CD4-positive, alpha-beta T cell (primary cell): ENCODE measurements at regions not wholly inside any gene's neighbourhood (a gene's known extent, or its start where the extent isn't known, plus 50 kb on each side); places are given as distances from the start of the nearest gene placed in this dataset.

ENCODE experiments used
- ATAC-seq: fragments of 200-7000 bp; cut with Tn5 transposase; one replicate; pipeline ENCODE4 v1.10.0; 2022; ENCODE audit warnings: mild to moderate bottlenecking; ENCODE audit not compliant: poor library complexity
- CTCF ChIA-PET: fragments of 350-600 bp; sonication (Branson Sonifier 250); formaldehyde crosslinking; loops from one replicate; lab custom pipeline; 2021; ENCODE audit warnings: antibody characterized with exemption, inconsistent platforms; lab: Charles Lee
- POLR2A ChIA-PET: fragments of 350-600 bp; sonication (Branson Sonifier 250); formaldehyde crosslinking; loops from one replicate; lab custom pipeline; 2021; ENCODE audit warnings: antibody characterized with exemption, inconsistent platforms; lab: Charles Lee
- DNase-seq, 14 experiments: peaks; one replicate each; pipeline ENCODE4 v3.0.0-alpha.2; 2013 to 2020; ENCODE audit warnings: mixed read lengths in 2 of 14
- H3K27ac ChIP-seq, 2 donors: one replicate each; pipeline versions ENCODE4 v1.5.1 to v1.7.0; 2013; ENCODE audit warnings: low read length in 2 of 2, low read depth in 1 of 2, mild to moderate bottlenecking in 1 of 2
- H3K27me3 ChIP-seq, 2 experiments: 1 replicate in 1 of 2; 2 replicates in 1 of 2; pipeline versions ENCODE4 v1.6.1 to v1.7.0; 2013; ENCODE audit warnings: low read length in 2 of 2, control low read depth in 1 of 2, mild to moderate bottlenecking in 1 of 2, moderate library complexity in 1 of 2; ENCODE audit not compliant: insufficient read depth in 2 of 2, control insufficient read depth in 1 of 2
- H3K36me3 ChIP-seq: one replicate; pipeline ENCODE4 v1.6.1; 2013; ENCODE audit warnings: low read length, control low read depth; ENCODE audit not compliant: insufficient read depth
- H3K4me1 ChIP-seq: one replicate; pipeline ENCODE4 v1.6.1; 2013; ENCODE audit warnings: low read length, control low read depth; ENCODE audit not compliant: insufficient read depth
- H3K4me3 ChIP-seq: one replicate; pipeline ENCODE4 v1.5.1; 2013; ENCODE audit warnings: mild to moderate bottlenecking, low read length, moderate library complexity
- H3K9me3 ChIP-seq, 2 experiments: 1 replicate in 1 of 2; 2 replicates in 1 of 2; pipeline versions ENCODE4 v1.6.1 to v1.7.0; 2013; ENCODE audit warnings: low read length in 2 of 2, mild to moderate bottlenecking in 2 of 2, control low read depth in 1 of 2, moderate library complexity in 1 of 2; ENCODE audit not compliant: control insufficient read depth in 1 of 2, insufficient read depth in 1 of 2
- H3K27ac Mint-ChIP-seq: one replicate; pipeline ENCODE4 v1.8.0; 2020; ENCODE audit warnings: mixed read lengths
- H3K27me3 Mint-ChIP-seq: one replicate; pipeline ENCODE4 v1.8.0; 2021; ENCODE audit warnings: mixed read lengths
- H3K36me3 Mint-ChIP-seq: one replicate; pipeline ENCODE4 v1.8.0; 2021; ENCODE audit warnings: low read depth, mixed read lengths
- H3K4me1 Mint-ChIP-seq: one replicate; pipeline ENCODE4 v1.8.0; 2021; ENCODE audit warnings: low read depth, mixed read lengths
- H3K4me3 Mint-ChIP-seq: one replicate; pipeline ENCODE4 v1.8.0; 2020; ENCODE audit warnings: mild to moderate bottlenecking, mixed read lengths
- H3K9me3 Mint-ChIP-seq: one replicate; pipeline ENCODE4 v1.8.0; 2020; ENCODE audit warnings: mixed read lengths
- intact Hi-C, 2 experiments: fragments of 100-400 bp; cut with DNase I in 1 of 2; cut with micrococcal nuclease in 1 of 2; formaldehyde crosslinking; loops; one replicate each; pipeline versions ENCODE4 v1.15.1 to v1.9.0; 2023 to 2025; cut with DNase I, micrococcal nuclease
- TF ChIP-seq, protein P1 (sequence below): fragments of 200-600 bp; IDR thresholded peaks from one replicate; pipeline ENCODE4 v1.8.0; 2022; ENCODE audit warnings: antibody characterized with exemption, mild to moderate bottlenecking

DNA sequence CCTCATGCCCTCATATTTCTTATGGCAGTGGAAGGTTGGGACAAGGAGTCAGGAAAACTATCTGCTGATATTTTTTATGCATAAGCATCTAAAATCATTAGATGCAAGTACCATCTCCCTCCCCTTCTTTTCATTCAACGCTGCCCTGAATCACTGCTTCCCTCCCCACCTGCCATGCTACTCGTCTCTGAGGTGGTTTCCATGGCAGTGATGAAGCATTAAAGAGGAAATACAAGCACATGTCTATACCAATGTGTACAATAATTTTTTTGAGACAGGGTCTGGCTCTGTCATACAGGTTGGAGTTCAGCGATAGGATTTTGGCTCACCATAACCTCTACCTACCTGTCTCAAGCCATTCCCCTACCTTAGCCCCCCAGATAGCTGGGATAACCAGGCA is 67.5 kb upstream of the SETMAR start:
- intact Hi-C loops = no loop called here
- no peak overlapping the region for H3K27ac ChIP-seq
- H3K9me3 ChIP-seq = no peaks in the 10 kb centered on the region
- ChIA-PET POLR2A (no interaction called here), CTCF (no interaction called here)
- ATAC-seq (no peak), DNase-seq (no peak)
- H3K9me3 Mint-ChIP-seq = peaks cover 7% of the 10 kb centered on the region
- no peak overlapping the region for H3K4me3 Mint-ChIP-seq
- no peaks in the 10 kb centered on the region for H3K36me3 Mint-ChIP-seq
- H3K4me3 ChIP-seq = no peak overlapping the region
- no peaks in the 10 kb centered on the region for H3K27me3 ChIP-seq
- no peaks in the 10 kb centered on the region for H3K4me1 Mint-ChIP-seq
- H3K27ac Mint-ChIP-seq = no peak overlapping the region
- no peaks in the 10 kb centered on the region for H3K36me3 ChIP-seq
- no peaks in the 10 kb centered on the region for H3K4me1 ChIP-seq
- no peaks in the 10 kb centered on the region for H3K27me3 Mint-ChIP-seq
- TF ChIP-seq, protein P1, sequence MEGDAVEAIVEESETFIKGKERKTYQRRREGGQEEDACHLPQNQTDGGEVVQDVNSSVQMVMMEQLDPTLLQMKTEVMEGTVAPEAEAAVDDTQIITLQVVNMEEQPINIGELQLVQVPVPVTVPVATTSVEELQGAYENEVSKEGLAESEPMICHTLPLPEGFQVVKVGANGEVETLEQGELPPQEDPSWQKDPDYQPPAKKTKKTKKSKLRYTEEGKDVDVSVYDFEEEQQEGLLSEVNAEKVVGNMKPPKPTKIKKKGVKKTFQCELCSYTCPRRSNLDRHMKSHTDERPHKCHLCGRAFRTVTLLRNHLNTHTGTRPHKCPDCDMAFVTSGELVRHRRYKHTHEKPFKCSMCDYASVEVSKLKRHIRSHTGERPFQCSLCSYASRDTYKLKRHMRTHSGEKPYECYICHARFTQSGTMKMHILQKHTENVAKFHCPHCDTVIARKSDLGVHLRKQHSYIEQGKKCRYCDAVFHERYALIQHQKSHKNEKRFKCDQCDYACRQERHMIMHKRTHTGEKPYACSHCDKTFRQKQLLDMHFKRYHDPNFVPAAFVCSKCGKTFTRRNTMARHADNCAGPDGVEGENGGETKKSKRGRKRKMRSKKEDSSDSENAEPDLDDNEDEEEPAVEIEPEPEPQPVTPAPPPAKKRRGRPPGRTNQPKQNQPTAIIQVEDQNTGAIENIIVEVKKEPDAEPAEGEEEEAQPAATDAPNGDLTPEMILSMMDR = no peak

DNA sequence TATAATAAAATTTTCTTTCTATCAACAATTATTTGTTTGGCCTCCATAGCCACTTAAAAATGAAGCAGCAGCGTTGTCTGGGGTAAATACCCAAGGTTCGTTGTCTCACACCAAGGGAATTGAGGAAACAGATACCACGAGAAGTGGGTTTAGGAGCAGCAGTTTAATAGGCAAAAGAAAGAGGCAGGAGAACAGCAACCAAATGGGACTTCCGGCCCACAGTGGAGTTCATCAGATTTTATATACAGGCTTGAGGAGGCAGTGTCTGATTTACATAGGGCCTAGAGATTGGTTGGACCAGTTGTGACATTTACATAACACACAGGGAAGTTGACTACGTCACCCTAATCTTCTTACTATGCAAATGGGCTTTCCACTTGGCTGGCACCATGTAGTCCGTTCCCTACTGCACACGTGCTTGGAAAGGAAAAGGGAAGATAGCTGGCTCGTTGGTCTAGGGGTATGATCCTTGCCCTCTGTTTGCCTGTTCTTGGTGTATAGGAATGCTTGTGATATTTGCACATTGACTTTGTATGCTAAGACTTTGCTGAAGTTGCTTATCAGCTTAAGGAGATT is 61.5 kb upstream of the SETMAR start:
- no peaks in the 10 kb centered on the region for H3K27me3 ChIP-seq
- TF ChIP-seq, protein P1 = no peak
- ATAC-seq = no peak
- CTCF ChIA-PET = no interaction called here
- no peak overlapping the region for H3K27ac ChIP-seq
- H3K27me3 Mint-ChIP-seq = no peaks in the 10 kb centered on the region
- peaks cover 0 to 9% of the 10 kb centered on the region in 2 experiments for H3K9me3 ChIP-seq
- H3K9me3 Mint-ChIP-seq = peaks cover 11% of the 10 kb centered on the region
- H3K4me1 Mint-ChIP-seq = no peaks in the 10 kb centered on the region
- no peaks in the 10 kb centered on the region for H3K36me3 ChIP-seq
- no peak overlapping the region for H3K4me3 ChIP-seq
- POLR2A ChIA-PET = no interaction called here
- H3K4me1 ChIP-seq = no peaks in the 10 kb centered on the region
- no peak overlapping the region for H3K27ac Mint-ChIP-seq
- no peak for DNase-seq
- intact Hi-C loops = no loop called here
- H3K36me3 Mint-ChIP-seq = no peaks in the 10 kb centered on the region
- H3K4me3 Mint-ChIP-seq = no peak overlapping the region

DNA sequence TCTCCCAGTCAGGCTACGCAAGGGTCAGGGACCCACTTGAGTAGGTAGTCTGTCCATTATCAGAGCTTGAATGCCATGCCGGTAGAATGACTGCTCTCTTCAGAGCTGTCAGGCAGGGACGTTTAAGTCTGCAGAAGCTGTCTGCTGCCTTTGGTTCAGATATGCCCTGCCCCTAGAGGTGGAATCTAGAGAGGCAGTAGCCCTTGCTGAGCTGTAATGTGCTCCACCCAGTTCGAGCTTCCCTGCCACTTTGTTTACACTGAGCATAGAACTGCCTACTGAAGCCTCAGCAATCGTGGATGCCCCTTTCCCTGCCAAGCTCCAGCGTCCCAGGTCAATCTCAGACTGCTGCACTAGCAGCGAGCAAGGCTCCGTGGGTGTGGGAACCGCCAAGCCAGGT is 57.5 kb upstream of the SETMAR start:
- no peak for DNase-seq
- Histone ChIP-seq H3K27me3 (no peaks in the 10 kb centered on the region), H3K27ac (no peak overlapping the region), H3K4me1 (no peaks in the 10 kb centered on the region), H3K36me3 (no peaks in the 10 kb centered on the region), H3K9me3 (peaks cover 0 to 9% of the 10 kb centered on the region in 2 experiments), H3K4me3 (no peak overlapping the region)
- peaks cover 6% of the 10 kb centered on the region for H3K9me3 Mint-ChIP-seq
- intact Hi-C loops = no loop called here
- no peaks in the 10 kb centered on the region for H3K36me3 Mint-ChIP-seq
- TF ChIP-seq, protein P1 = no peak
- CTCF ChIA-PET = no interaction called here
- H3K4me3 Mint-ChIP-seq = no peak overlapping the region
- no peak for ATAC-seq
- no peaks in the 10 kb centered on the region for H3K4me1 Mint-ChIP-seq
- POLR2A ChIA-PET = no interaction called here
- no peaks in the 10 kb centered on the region for H3K27me3 Mint-ChIP-seq
- H3K27ac Mint-ChIP-seq = no peak overlapping the region
